HepG2 (cell line): ENCODE measurements at regions not wholly inside any gene's neighbourhood (a gene's known extent, or its start where the extent isn't known, plus 50 kb on each side); places are given as distances from the start of the nearest gene placed in this dataset.

Experiments used
- ATF5 ChIP-seq: sonication (generic); formaldehyde crosslinking; IDR thresholded peaks from 2 replicates; pipeline ENCODE4 v1.4.0; 2020; ENCODE audit warnings: mild to moderate bottlenecking, low read depth, missing genetic modification reagents
- CBFB ChIP-seq: sonication (generic); formaldehyde crosslinking; IDR thresholded peaks from 2 replicates; pipeline ENCODE4 v1.4.0; 2020; ENCODE audit warnings: missing genetic modification reagents
- CBX5 ChIP-seq: sonication (generic); formaldehyde crosslinking; IDR thresholded peaks from 2 replicates; pipeline ENCODE4 v1.4.0; 2020; ENCODE audit warnings: missing genetic modification reagents, borderline replicate concordance
- FOXC1 ChIP-seq: sonication (generic); formaldehyde crosslinking; IDR thresholded peaks from 2 replicates; pipeline ENCODE4 v1.8.0; 2022; ENCODE audit warnings: mild to moderate bottlenecking, missing genetic modification reagents, borderline replicate concordance
- HDAC6 ChIP-seq: fragments of 200-600 bp; sonication (generic); IDR thresholded peaks from 2 replicates; pipeline ENCODE4 v1.7.0; 2017; ENCODE audit warnings: mild to moderate bottlenecking, antibody characterized with exemption, low read length, low read depth
- MAFF ChIP-seq: IDR thresholded peaks from 2 replicates; pipeline ENCODE4 v1.6.1; 2011; ENCODE audit warnings: low read depth, low read length, improper control_type of control experiment
- MYNN ChIP-seq: sonication (generic); formaldehyde crosslinking; IDR thresholded peaks from 2 replicates; pipeline ENCODE4 v1.4.0; 2020; ENCODE audit warnings: mild to moderate bottlenecking, low read depth, missing genetic modification reagents
- POLR2A ChIP-seq, 2 experiments: IDR thresholded peaks; 2 replicates each; pipeline ENCODE4 v1.6.1; 2011; ENCODE audit warnings: low read depth in 2 of 2, low read length in 2 of 2, mild to moderate bottlenecking in 1 of 2, moderate library complexity in 1 of 2; ENCODE audit not compliant: insufficient read depth in 1 of 2
- RAD21 ChIP-seq: fragments of 450-650 bp; formaldehyde crosslinking; IDR thresholded peaks from 2 replicates; pipeline ENCODE4 v1.5.0; 2020; ENCODE audit warnings: mild to moderate bottlenecking
- TAF1 ChIP-seq: sonication (generic); formaldehyde crosslinking; IDR thresholded peaks from 2 replicates; pipeline ENCODE4 v1.4.0; 2020; ENCODE audit warnings: missing genetic modification reagents
- ZNF350 ChIP-seq: sonication (generic); formaldehyde crosslinking; IDR thresholded peaks from 2 replicates; pipeline ENCODE4 v1.4.0; 2020; ENCODE audit warnings: mild to moderate bottlenecking, low read depth, missing genetic modification reagents, borderline replicate concordance
- ZNF639 ChIP-seq: conservative IDR thresholded peaks from 2 replicates; pipeline ENCODE4 v1.6.1; 2018; ENCODE audit warnings: missing genetic modification reagents
- TF ChIP-seq, protein P1 (sequence below): sonication (generic); formaldehyde crosslinking; IDR thresholded peaks from 2 replicates; pipeline ENCODE4 v1.5.1; 2020; ENCODE audit warnings: mild to moderate bottlenecking, missing genetic modification reagents, moderate library complexity

DNA sequence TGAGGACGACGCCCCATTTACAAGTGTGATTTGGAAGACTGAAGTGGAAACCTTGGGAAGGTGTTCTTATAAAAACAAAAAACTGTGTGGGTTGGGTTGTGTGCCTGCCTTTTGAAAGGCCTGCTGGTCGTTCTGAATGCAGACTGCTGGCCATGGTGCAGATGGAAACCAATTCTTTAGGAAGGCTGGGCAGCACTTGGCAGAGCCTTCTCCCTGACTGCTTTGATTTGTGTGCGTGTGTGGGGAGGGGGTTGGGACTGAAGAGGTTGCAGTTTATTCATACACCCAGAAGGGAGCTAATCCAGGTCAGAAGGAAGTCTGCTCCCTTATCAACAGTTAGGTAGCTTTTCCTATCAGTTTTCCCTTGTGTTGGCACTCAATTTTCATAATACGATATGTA, 288.7 kb downstream of the SOX2 start:
- TF ChIP-seq FOXC1 (CRISPR knock-in tag) (no peak), MYNN (no peak), RAD21 (CRISPR knock-in tag) (no peak), ATF5 (CRISPR knock-in tag) (no peak), TAF1 (CRISPR knock-in tag) (no peak), POLR2A (IDR thresholded peaks at IDR 0.05; ENCODE audit: insufficient read depth in 1 of 2, low read depth in 2 of 2, low read length in 2 of 2) (no peak), ZNF350 (CRISPR knock-in tag) (no peak), MAFF (no peak), CBX5 (no peak), ZNF639 (CRISPR knock-in tag) (no peak), HDAC6 (no peak), CBFB (CRISPR knock-in tag) (no peak)
- TF ChIP-seq, protein P1, sequence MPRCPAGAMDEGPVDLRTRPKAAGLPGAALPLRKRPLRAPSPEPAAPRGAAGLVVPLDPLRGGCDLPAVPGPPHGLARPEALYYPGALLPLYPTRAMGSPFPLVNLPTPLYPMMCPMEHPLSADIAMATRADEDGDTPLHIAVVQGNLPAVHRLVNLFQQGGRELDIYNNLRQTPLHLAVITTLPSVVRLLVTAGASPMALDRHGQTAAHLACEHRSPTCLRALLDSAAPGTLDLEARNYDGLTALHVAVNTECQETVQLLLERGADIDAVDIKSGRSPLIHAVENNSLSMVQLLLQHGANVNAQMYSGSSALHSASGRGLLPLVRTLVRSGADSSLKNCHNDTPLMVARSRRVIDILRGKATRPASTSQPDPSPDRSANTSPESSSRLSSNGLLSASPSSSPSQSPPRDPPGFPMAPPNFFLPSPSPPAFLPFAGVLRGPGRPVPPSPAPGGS (CRISPR knock-in tag): no peak
